Mucosa of descending colon (tissue), 3 donors: ENCODE measurements at regions not wholly inside any gene's neighbourhood (a gene's known extent, or its start where the extent isn't known, plus 50 kb on each side); places are given as distances from the start of the nearest gene placed in this dataset.

Experiments used
- ATAC-seq: fragments of 200-7000 bp; cut with Tn5 transposase; one replicate; pipeline ENCODE4 v1.9.1; 2020; ENCODE audit warnings: mild to moderate bottlenecking, moderate library complexity
- DNase-seq, 3 donors: peaks; one replicate each; pipeline ENCODE4 v3.0.0-alpha.2; 2020
- H3K36me3 ChIP-seq: fragments of 200-600 bp; one replicate; pipeline ENCODE4 v1.8.0; 2021; ENCODE audit warnings: low read depth, mild to moderate bottlenecking
- H3K4me1 ChIP-seq: fragments of 200-600 bp; one replicate; pipeline ENCODE4 v1.8.0; 2021; ENCODE audit warnings: low read depth, mild to moderate bottlenecking
- H3K4me3 ChIP-seq: fragments of 200-600 bp; one replicate; pipeline ENCODE4 v1.8.0; 2021; ENCODE audit warnings: mild to moderate bottlenecking
- H3K9me3 ChIP-seq: fragments of 200-600 bp; one replicate; pipeline ENCODE4 v1.8.0; 2021; ENCODE audit warnings: mild to moderate bottlenecking
- intact Hi-C, 2 donors: fragments of 100-400 bp; cut with DNase I in 1 of 2; cut with micrococcal nuclease in 1 of 2; formaldehyde crosslinking; loops; one replicate each; pipeline versions ENCODE4 v1.11.0 to v1.11.1; 2022; cut with DNase I, micrococcal nuclease
- TF ChIP-seq, protein P1 (sequence below): fragments of 200-600 bp; IDR thresholded peaks from one replicate; pipeline ENCODE4 v1.8.0; 2022; ENCODE audit warnings: antibody characterized with exemption, mild to moderate bottlenecking
- donor health status: DM: no; HTN: no; CAD: no; lungs with moderate emphysema.
- donor health status: DM: no; HTN: no; CAD: no.
- donor health status: DM: no; HTN: yes; CAD: no.

DNA sequence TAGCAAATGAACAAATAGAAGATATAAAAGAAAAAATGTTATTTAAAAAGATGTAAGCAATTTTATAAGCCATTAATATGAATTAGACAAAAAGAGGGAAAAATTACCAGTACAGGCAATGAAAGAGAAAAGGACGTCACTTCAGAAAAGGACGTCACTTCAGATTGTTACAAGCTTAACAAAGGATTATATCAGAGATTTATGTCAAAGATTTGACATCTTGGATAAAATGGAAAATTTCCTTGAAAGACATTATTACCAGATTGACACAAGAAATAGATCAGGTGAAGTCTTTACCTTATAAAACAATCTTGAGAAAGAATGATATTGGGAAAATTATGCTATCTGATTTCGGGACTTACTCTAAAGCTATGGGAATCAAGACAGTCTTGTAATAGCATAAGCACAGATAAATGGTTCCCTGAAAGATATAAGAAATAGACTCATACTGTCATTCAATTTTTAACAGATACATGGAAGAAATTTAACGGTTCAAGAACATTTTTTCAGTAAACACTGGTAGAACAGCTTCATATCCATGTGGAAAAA is 625.4 kb upstream of the EDIL3 start:
- no peaks in the 10 kb centered on the region for H3K4me1 ChIP-seq
- no peak overlapping the region for H3K4me3 ChIP-seq
- no peaks in the 10 kb centered on the region for H3K9me3 ChIP-seq
- intact Hi-C loops, result no loop called here
- DNase-seq (no peak), ATAC-seq (no peak)
- H3K36me3 ChIP-seq, result no peaks in the 10 kb centered on the region
- TF ChIP-seq, protein P1, sequence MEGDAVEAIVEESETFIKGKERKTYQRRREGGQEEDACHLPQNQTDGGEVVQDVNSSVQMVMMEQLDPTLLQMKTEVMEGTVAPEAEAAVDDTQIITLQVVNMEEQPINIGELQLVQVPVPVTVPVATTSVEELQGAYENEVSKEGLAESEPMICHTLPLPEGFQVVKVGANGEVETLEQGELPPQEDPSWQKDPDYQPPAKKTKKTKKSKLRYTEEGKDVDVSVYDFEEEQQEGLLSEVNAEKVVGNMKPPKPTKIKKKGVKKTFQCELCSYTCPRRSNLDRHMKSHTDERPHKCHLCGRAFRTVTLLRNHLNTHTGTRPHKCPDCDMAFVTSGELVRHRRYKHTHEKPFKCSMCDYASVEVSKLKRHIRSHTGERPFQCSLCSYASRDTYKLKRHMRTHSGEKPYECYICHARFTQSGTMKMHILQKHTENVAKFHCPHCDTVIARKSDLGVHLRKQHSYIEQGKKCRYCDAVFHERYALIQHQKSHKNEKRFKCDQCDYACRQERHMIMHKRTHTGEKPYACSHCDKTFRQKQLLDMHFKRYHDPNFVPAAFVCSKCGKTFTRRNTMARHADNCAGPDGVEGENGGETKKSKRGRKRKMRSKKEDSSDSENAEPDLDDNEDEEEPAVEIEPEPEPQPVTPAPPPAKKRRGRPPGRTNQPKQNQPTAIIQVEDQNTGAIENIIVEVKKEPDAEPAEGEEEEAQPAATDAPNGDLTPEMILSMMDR, result no peak

DNA sequence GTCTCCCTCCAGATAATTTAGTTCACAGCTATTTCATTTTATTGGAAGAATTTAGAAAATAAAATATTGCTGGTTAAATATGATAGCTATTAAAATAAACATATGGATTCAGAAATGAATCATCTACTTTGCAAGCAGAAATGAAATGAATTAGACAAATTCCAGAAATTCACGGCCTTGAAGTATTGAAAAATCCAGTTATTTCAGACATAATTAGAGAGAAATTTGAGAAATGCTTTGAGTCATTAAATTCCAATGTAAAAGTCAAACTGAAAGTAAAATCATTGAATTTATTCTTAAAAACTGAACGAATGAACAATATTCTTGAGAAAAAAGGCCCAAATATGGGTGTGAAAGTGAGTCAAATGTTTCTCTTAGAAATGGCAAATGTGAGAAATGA is 632.6 kb upstream of the EDIL3 start:
- no peaks in the 10 kb centered on the region for H3K4me1 ChIP-seq
- intact Hi-C loops, result no loop called here
- TF ChIP-seq, protein P1, result no peak
- H3K36me3 ChIP-seq, result no peaks in the 10 kb centered on the region
- no peak overlapping the region for H3K4me3 ChIP-seq
- DNase-seq, result no peak
- no peak for ATAC-seq
- H3K9me3 ChIP-seq, result no peaks in the 10 kb centered on the region

DNA sequence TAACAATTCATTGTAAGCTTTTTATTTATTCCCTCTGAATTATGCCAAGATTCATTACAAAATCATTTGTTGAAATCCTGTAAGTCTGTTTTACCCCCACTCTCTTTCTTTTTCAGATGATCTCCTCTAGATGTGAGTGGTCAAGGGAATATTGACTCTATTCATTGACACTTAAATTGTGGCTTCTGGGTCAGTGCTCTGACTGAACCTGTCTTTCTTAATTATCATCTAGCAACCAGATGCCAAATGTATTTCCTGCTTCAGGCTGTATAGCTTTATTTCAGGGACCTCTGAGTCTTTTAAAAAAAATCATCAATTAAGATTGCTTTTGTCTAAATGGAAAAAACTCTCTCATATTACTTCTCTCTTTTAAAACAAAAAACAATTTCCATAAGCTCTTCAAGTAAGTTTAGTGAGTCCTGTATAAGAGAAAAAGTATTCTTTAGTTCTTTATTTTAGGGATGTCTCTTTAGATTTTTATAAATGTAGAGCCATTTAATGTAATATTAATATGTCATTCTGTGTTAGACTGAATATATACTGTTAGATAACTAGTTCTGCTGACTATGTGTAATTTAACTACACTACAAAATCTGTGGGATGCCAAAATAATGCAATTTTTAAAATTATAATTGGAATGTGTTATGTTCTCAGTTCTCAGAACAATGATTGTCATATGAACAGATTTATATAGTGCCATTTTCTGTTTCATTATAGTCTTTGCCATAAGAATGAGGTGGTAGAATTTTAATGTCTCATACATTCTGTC is 645.8 kb upstream of the EDIL3 start:
- ATAC-seq, result no peak

DNA sequence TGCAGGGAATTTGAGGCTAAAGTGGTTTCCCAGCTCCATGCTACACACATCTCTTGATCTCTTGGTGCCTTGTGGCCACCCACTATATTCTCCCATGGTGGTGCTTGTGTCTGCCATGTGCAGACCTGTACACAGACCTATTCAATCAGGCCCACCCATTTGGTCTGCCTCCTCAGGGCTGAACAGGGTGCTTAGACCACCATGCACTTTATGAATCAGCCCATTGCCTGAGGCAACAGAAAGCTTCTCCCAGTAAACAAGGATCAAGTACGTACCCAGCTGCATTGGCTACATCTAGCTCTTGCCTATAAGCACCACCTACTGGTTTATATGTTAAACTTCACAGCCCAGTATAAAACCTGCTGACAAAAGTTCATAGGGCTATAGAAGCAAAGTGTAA is 664.3 kb upstream of the EDIL3 start:
- no peaks in the 10 kb centered on the region for H3K9me3 ChIP-seq
- ATAC-seq (peak; percentile 72), DNase-seq (peak in 1 of 3 donors; percentile 2)
- no peaks in the 10 kb centered on the region for H3K4me1 ChIP-seq
- H3K4me3 ChIP-seq, result no peak overlapping the region
- H3K36me3 ChIP-seq, result no peaks in the 10 kb centered on the region
- TF ChIP-seq, protein P1, result no peak
- intact Hi-C loops, result no loop called here

More for the DNA sequence above, 645.8 kb upstream of the EDIL3 start:
- TF ChIP-seq, protein P1, result no peak
- intact Hi-C loops, result no loop called here
- Histone ChIP-seq H3K36me3 (no peaks in the 10 kb centered on the region), H3K4me1 (no peaks in the 10 kb centered on the region), H3K9me3 (no peaks in the 10 kb centered on the region), H3K4me3 (no peak overlapping the region)
- DNase-seq, result no peak

DNA sequence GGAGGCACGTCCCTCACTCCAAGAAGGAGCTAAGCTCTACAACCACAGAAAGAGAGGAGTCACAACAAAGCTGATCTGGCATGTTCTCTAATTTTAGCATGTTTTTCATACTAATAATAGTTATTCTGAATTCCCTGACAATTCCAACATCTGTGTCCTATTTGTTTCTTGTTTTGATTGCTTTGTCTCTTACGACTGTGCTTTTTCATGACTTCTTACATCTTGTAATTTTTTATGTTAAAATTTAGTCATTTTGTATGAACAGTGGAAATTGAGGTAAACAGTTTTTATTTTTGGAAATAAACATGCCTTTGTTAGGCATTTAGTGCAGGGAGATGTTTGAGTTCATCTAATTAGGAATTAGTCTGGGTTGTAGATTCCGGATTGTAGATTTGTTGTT is 668.1 kb upstream of the EDIL3 start:
- H3K4me1 ChIP-seq, result no peaks in the 10 kb centered on the region
- no peaks in the 10 kb centered on the region for H3K36me3 ChIP-seq
- TF ChIP-seq, protein P1, result no peak
- ATAC-seq, result no peak
- H3K4me3 ChIP-seq, result no peak overlapping the region
- H3K9me3 ChIP-seq, result no peaks in the 10 kb centered on the region
- intact Hi-C loops, result no loop called here
- DNase-seq, result no peak
